H1 (cell line): ENCODE measurements at regions not wholly inside any gene's neighbourhood (a gene's known extent, or its start where the extent isn't known, plus 50 kb on each side); places are given as distances from the start of the nearest gene placed in this dataset.

ENCODE experiments used
- E2F6 ChIP-seq: IDR thresholded peaks from 2 replicates; pipeline ENCODE4 v1.6.1; 2012; ENCODE audit warnings: inconsistent platforms
- EP300 ChIP-seq, 2 experiments: IDR thresholded peaks; 1 replicate in 1 of 2; 2 replicates in 1 of 2; pipeline ENCODE4 v1.6.1; 2011 to 2012; ENCODE audit warnings: low read depth in 2 of 2, low read length in 2 of 2, mild to moderate bottlenecking in 2 of 2, borderline replicate concordance in 1 of 2, inconsistent platforms in 1 of 2, moderate library complexity in 1 of 2
- HDAC6 ChIP-seq: IDR thresholded peaks from one replicate; pipeline ENCODE4 v1.7.1; 2012; ENCODE audit warnings: low read depth, mild to moderate bottlenecking, inconsistent platforms, low read length, moderate library complexity
- SRF ChIP-seq: IDR thresholded peaks from 2 replicates; pipeline ENCODE4 v1.6.1; 2011; ENCODE audit warnings: mild to moderate bottlenecking, low read depth, low read length, moderate library complexity

- TF ChIP-seq E2F6: no peak
- no peak for TF ChIP-seq EP300 (IDR thresholded peaks at IDR 0.05; ENCODE audit: borderline replicate concordance in 1 of 2, low read depth in 2 of 2, low read length in 2 of 2)
- TF ChIP-seq HDAC6: no peak
- TF ChIP-seq SRF: no peak
Measured at GRCh38 chr3:154745122-154745521, 315.1 kb upstream of the GPR149 start (continued).
